Thymus (tissue), 11 donors: ENCODE measurements at regions not wholly inside any gene's neighbourhood (a gene's known extent, or its start where the extent isn't known, plus 50 kb on each side); places are given as distances from the start of the nearest gene placed in this dataset.
"Not testable (repeated sequence)": the region's sequence is repeated elsewhere in the genome, so short reads cannot be mapped to it uniquely, and the experiment has no call there.

Source experiments
- DNase-seq, 9 donors: peaks; one replicate each; pipeline ENCODE4 v3.0.0-alpha.2; 2013; ENCODE audit warnings: low spot score in 9 of 9, low read depth in 6 of 9, missing footprints in 1 of 9
- H3K27ac ChIP-seq, 2 donors: one replicate each; pipeline ENCODE4 v1.5.1; 2013; ENCODE audit warnings: control low read depth in 1 of 2, low read depth in 1 of 2, low read length in 1 of 2, mild to moderate bottlenecking in 1 of 2, moderate library complexity in 1 of 2
- H3K27me3 ChIP-seq, 2 donors: one replicate each; pipeline ENCODE4 v1.5.1; 2013; ENCODE audit warnings: low read length in 1 of 2; ENCODE audit not compliant: control insufficient read depth in 2 of 2, insufficient read depth in 1 of 2
- H3K36me3 ChIP-seq, 2 donors: one replicate each; pipeline ENCODE4 v1.5.1; 2013; ENCODE audit warnings: low read length in 1 of 2, mild to moderate bottlenecking in 1 of 2, moderate library complexity in 1 of 2; ENCODE audit not compliant: control insufficient read depth in 2 of 2, insufficient read depth in 2 of 2
- H3K4me1 ChIP-seq, 2 donors: one replicate each; pipeline ENCODE4 v1.5.1; 2013; ENCODE audit warnings: low read length in 2 of 2; ENCODE audit not compliant: control insufficient read depth in 2 of 2, insufficient read depth in 2 of 2
- H3K4me3 ChIP-seq, 2 donors: one replicate each; pipeline ENCODE4 v1.5.1; 2013; ENCODE audit warnings: low read length in 2 of 2, control low read depth in 1 of 2, mild to moderate bottlenecking in 1 of 2
- H3K9me3 ChIP-seq, 2 donors: one replicate each; pipeline ENCODE4 v1.5.1; 2013; ENCODE audit warnings: low read length in 1 of 2, mild to moderate bottlenecking in 1 of 2; ENCODE audit not compliant: control insufficient read depth in 2 of 2, insufficient read depth in 1 of 2
- WGBS: extraction: QIAGEN DNeasy Blood & Tissue Kit; methylation state at CpG from one replicate; pipeline ENCODE4 v1.1.7; 2013; 5-methylcytosine and 5-hydroxymethylcytosine counted together
- donor health status: healthy.

GRCh38 chr4:49510238-49510637 is 524.2 kb downstream of the CWH43 start:
- not testable (repeated sequence) for H3K4me1 ChIP-seq, H3K27ac ChIP-seq, H3K36me3 ChIP-seq, H3K4me3 ChIP-seq, H3K27me3 ChIP-seq, H3K9me3 ChIP-seq
- 69% methylated on average over 6 of the region's 7 CpGs for WGBS
- peak in 1 of 9 donors; percentile 12 for DNase-seq

- H3K27ac ChIP-seq, H3K4me3 ChIP-seq, H3K36me3 ChIP-seq, H3K4me1 ChIP-seq, H3K27me3 ChIP-seq, H3K9me3 ChIP-seq: not testable (repeated sequence)
- WGBS: 75% methylated on average over 10 of the region's 10 CpGs
- peak in 1 of 9 donors; percentile 32 for DNase-seq
Observed at GRCh38 chr4:49511353-49511752, 525.3 kb downstream of the CWH43 start.

GRCh38 chr4:49511881-49512491 is 525.9 kb downstream of the CWH43 start:
- not testable (repeated sequence) for H3K4me1 ChIP-seq, H3K27me3 ChIP-seq, H3K27ac ChIP-seq, H3K36me3 ChIP-seq, H3K9me3 ChIP-seq, H3K4me3 ChIP-seq
- DNase-seq: peak in 2 of 9 donors; percentile 12 to 24
- WGBS: 74% methylated on average over 13 of the region's 13 CpGs

GRCh38 chr4:49512641-49513545 is 526.8 kb downstream of the CWH43 start:
- H3K4me1 ChIP-seq, H3K27ac ChIP-seq, H3K4me3 ChIP-seq, H3K36me3 ChIP-seq, H3K9me3 ChIP-seq, H3K27me3 ChIP-seq: not testable (repeated sequence)
- 85% methylated on average over 33 of the region's 33 CpGs for WGBS
- DNase-seq: peak in 2 of 9 donors; percentile 8 to 16

- H3K9me3 ChIP-seq, H3K36me3 ChIP-seq, H3K4me3 ChIP-seq, H3K27ac ChIP-seq, H3K4me1 ChIP-seq, DNase-seq, H3K27me3 ChIP-seq: not testable (repeated sequence)
- 73% methylated on average over 5 of the region's 11 CpGs for WGBS
Observed at GRCh38 chr4:49513546-49514115, 527.6 kb downstream of the CWH43 start.

- H3K4me1 ChIP-seq, H3K27ac ChIP-seq, H3K27me3 ChIP-seq, H3K36me3 ChIP-seq, H3K9me3 ChIP-seq, H3K4me3 ChIP-seq: not testable (repeated sequence)
- 81% methylated on average over 15 of the region's 18 CpGs for WGBS
- DNase-seq: peak in 1 of 9 donors; percentile 12
Observed at GRCh38 chr4:49514171-49514699, 528.2 kb downstream of the CWH43 start.

GRCh38 chr4:49514841-49515240 is 528.8 kb downstream of the CWH43 start:
- not testable (repeated sequence) for H3K4me3 ChIP-seq, H3K27ac ChIP-seq, DNase-seq, H3K27me3 ChIP-seq, H3K4me1 ChIP-seq, H3K9me3 ChIP-seq, H3K36me3 ChIP-seq
- 76% methylated on average over 6 of the region's 6 CpGs for WGBS

- H3K27ac ChIP-seq, H3K4me3 ChIP-seq, H3K36me3 ChIP-seq, H3K4me1 ChIP-seq, DNase-seq, H3K9me3 ChIP-seq, H3K27me3 ChIP-seq: not testable (repeated sequence)
- WGBS: 85% methylated on average over 10 of the region's 10 CpGs
Observed at GRCh38 chr4:49515241-49515640, 529.2 kb downstream of the CWH43 start.

- DNase-seq, H3K27ac ChIP-seq, H3K27me3 ChIP-seq, H3K36me3 ChIP-seq, H3K9me3 ChIP-seq, H3K4me1 ChIP-seq, H3K4me3 ChIP-seq: not testable (repeated sequence)
- WGBS: 81% methylated on average over 15 of the region's 15 CpGs
Observed at GRCh38 chr4:49516096-49516495, 530.0 kb downstream of the CWH43 start.
